ENCODE measurements at regions not wholly inside any gene's neighbourhood (a gene's known extent, or its start where the extent isn't known, plus 50 kb on each side); places are given as distances from the start of the nearest gene placed in this dataset.
"Not testable (repeated sequence)": the region's sequence is repeated elsewhere in the genome, so short reads cannot be mapped to it uniquely, and the experiment has no call there.

- H3K36me3 ChIP-seq (ENCODE audit: control insufficient read depth in 1 of 2, insufficient read depth in 2 of 2, low read length in 2 of 2), result no peaks in the 10 kb centered on the region
- no peak overlapping the region for H3K27ac ChIP-seq (ENCODE audit: low read length)
- no peaks in the 10 kb centered on the region for H3K4me1 ChIP-seq (ENCODE audit: control insufficient read depth in 1 of 2, insufficient read depth in 2 of 2, low read length in 2 of 2)
- no peaks in the 10 kb centered on the region for H3K27me3 ChIP-seq (ENCODE audit: low read depth, low read length)
- no peaks in the 10 kb centered on the region for H3K9me3 ChIP-seq (ENCODE audit: control insufficient read depth in 1 of 2, low read length in 2 of 2)
- no peak overlapping the region for H3K4me3 ChIP-seq (ENCODE audit: low read depth in 1 of 2, low read length in 2 of 2)
These were observed 111.7 kb downstream of the PDGFA start for GRCh38 chr7:407721-408539.

DNA sequence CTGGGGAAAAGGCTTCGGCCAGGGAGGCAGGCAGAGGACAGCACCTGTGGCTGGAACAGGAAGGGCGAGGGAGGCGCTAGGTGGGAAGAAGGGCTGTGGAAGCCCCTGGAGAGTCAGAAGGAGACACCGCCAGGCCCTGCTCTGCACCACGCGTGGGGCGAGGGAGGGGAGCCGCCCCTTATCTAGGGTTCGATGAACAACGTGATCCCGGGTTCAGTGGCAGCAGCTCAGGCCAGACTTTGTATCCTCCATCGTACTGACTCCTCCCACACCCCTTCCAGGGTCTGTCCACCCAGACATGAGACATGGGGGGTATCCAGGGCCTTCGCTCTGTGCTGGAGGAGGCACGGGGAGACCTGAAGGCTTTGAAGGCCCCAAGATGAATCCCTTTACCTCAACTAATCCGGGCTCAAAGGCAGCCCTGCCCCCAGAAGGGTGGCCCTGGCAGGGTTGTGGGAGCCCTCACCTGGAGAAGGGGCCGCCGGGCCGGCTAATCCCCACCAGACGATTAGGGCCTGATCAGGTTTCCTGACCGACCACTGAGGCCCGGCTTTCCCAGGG is 110.8 kb downstream of the PDGFA start:
- H3K27me3 ChIP-seq (ENCODE audit: low read depth, low read length), result no peaks in the 10 kb centered on the region

DNA sequence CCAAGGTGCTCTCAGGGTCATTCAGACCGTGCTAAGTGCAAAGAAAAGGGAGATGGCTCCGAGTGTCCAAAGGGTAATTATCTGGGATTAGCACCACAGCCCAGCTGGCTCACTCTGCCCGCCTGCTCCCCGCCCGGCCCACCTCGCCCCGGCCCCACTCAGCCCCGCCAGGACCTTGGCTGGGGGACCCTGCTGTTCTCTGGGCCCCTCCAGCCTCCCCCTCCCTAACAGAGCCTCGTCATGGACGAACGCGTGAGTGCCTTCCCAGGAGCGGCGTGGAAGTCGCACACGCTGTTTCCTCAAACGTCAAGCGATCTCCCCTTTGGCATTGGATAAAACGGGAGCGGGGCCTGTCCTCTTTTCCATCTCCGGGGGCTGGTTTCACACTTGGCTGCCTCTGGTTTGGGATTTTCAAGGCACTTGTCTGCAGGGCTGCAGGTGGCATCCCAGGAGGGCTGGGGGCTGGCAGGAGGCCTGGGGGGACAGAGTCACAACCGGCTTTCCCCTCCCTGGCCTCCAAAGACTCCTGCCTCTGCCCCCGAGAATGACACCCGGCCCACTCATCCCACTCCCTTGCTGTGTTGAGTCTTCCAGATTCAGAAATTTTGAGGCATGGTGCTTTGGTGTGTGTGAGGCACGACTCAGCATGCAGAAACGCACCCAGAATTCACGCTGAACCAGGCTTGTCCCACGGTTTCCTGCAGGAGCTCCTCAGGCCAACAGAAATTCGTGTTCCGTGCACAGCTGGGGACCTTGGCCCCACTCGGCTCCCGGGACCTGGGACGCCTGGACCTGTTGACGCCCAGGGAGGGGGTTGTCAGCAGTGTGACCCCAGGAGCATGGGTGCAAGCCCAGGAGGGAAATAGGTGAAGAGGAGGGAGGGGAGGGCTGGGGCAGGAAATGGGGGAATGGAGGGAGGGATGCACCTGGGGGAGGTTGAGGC is 110.0 kb downstream of the PDGFA start:
- H3K27me3 ChIP-seq (ENCODE audit: low read depth, low read length), result no peaks in the 10 kb centered on the region
- no peaks in the 10 kb centered on the region for H3K9me3 ChIP-seq (ENCODE audit: control insufficient read depth in 1 of 2, low read length in 2 of 2)
- H3K36me3 ChIP-seq (ENCODE audit: control insufficient read depth in 1 of 2, insufficient read depth in 2 of 2, low read length in 2 of 2), result no peaks in the 10 kb centered on the region
- no peaks in the 10 kb centered on the region for H3K4me1 ChIP-seq (ENCODE audit: control insufficient read depth in 1 of 2, insufficient read depth in 2 of 2, low read length in 2 of 2)
- no peak overlapping the region for H3K27ac ChIP-seq (ENCODE audit: low read length)
- H3K4me3 ChIP-seq (ENCODE audit: low read depth in 1 of 2, low read length in 2 of 2), result no peak overlapping the region

More for the DNA sequence above, 110.8 kb downstream of the PDGFA start:
- H3K9me3 ChIP-seq (ENCODE audit: control insufficient read depth in 1 of 2, low read length in 2 of 2), result no peaks in the 10 kb centered on the region
- H3K27ac ChIP-seq (ENCODE audit: low read length), result no peak overlapping the region
- no peaks in the 10 kb centered on the region for H3K36me3 ChIP-seq (ENCODE audit: control insufficient read depth in 1 of 2, insufficient read depth in 2 of 2, low read length in 2 of 2)
- H3K4me3 ChIP-seq (ENCODE audit: low read depth in 1 of 2, low read length in 2 of 2), result no peak overlapping the region
- no peaks in the 10 kb centered on the region for H3K4me1 ChIP-seq (ENCODE audit: control insufficient read depth in 1 of 2, insufficient read depth in 2 of 2, low read length in 2 of 2)

- no peaks in the 10 kb centered on the region for H3K36me3 ChIP-seq (ENCODE audit: control insufficient read depth in 1 of 2, insufficient read depth in 2 of 2, low read length in 2 of 2)
- no peaks in the 10 kb centered on the region for H3K27me3 ChIP-seq (ENCODE audit: low read depth, low read length)
- H3K27ac ChIP-seq (ENCODE audit: low read length), result no peak overlapping the region
- H3K4me3 ChIP-seq (ENCODE audit: low read depth in 1 of 2, low read length in 2 of 2), result no peak overlapping the region
- H3K4me1 ChIP-seq (ENCODE audit: control insufficient read depth in 1 of 2, insufficient read depth in 2 of 2, low read length in 2 of 2), result no peaks in the 10 kb centered on the region
- H3K9me3 ChIP-seq (ENCODE audit: control insufficient read depth in 1 of 2, low read length in 2 of 2), result no peaks in the 10 kb centered on the region
These were observed 109.2 kb downstream of the PDGFA start for GRCh38 chr7:410395-410910.

GRCh38 chr7:411116-411515 is 108.5 kb downstream of the PDGFA start:
- H3K36me3 ChIP-seq (ENCODE audit: control insufficient read depth in 1 of 2, insufficient read depth in 2 of 2, low read length in 2 of 2); H3K27ac ChIP-seq (ENCODE audit: low read length); H3K9me3 ChIP-seq (ENCODE audit: control insufficient read depth in 1 of 2, low read length in 2 of 2); H3K4me1 ChIP-seq (ENCODE audit: control insufficient read depth in 1 of 2, insufficient read depth in 2 of 2, low read length in 2 of 2); H3K4me3 ChIP-seq (ENCODE audit: low read depth in 1 of 2, low read length in 2 of 2); H3K27me3 ChIP-seq (ENCODE audit: low read depth, low read length): not testable (repeated sequence)

DNA sequence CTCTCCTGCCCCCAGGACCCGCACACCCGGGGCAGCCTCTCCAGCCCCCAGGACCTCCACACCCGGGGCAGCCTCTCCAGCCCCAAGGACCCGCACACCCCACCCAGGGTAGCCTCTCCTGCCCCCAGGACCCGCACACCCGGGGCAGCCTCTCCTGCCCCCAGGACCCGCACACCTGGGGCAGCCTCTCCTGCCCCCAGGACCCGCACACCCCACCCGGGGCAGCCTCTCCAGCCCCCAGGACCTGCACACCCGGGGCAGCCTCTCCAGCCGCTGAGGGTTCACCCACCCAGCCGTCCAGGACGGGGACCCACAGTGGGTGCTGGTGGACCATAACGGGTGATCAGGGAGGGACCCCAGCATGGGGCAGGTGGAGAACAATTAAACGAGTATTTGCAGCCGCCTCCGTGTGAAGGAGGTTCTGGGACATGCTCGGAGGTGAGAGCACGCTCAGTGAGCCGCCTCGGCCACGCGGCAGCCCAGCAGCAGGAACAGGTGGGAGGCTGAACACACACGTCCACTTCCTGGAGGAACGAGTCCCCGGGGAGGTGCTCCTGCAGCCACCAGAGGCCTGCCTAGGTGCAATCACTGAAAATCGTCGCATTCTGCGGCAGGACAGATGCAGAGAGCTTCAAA is 107.9 kb downstream of the PDGFA start:
- no peaks in the 10 kb centered on the region for H3K27me3 ChIP-seq (ENCODE audit: low read depth, low read length)
- H3K27ac ChIP-seq (ENCODE audit: low read length), result no peak overlapping the region
- no peaks in the 10 kb centered on the region for H3K9me3 ChIP-seq (ENCODE audit: control insufficient read depth in 1 of 2, low read length in 2 of 2)
- H3K4me1 ChIP-seq (ENCODE audit: control insufficient read depth in 1 of 2, insufficient read depth in 2 of 2, low read length in 2 of 2), result no peaks in the 10 kb centered on the region
- no peaks in the 10 kb centered on the region for H3K36me3 ChIP-seq (ENCODE audit: control insufficient read depth in 1 of 2, insufficient read depth in 2 of 2, low read length in 2 of 2)
- no peak overlapping the region for H3K4me3 ChIP-seq (ENCODE audit: low read depth in 1 of 2, low read length in 2 of 2)

GRCh38 chr7:412313-412710 is 107.3 kb downstream of the PDGFA start:
- no peaks in the 10 kb centered on the region for H3K4me1 ChIP-seq (ENCODE audit: control insufficient read depth in 1 of 2, insufficient read depth in 2 of 2, low read length in 2 of 2)
- no peak overlapping the region for H3K4me3 ChIP-seq (ENCODE audit: low read depth in 1 of 2, low read length in 2 of 2)
- H3K27ac ChIP-seq (ENCODE audit: low read length), result no peak overlapping the region
- no peaks in the 10 kb centered on the region for H3K27me3 ChIP-seq (ENCODE audit: low read depth, low read length)
- H3K36me3 ChIP-seq (ENCODE audit: control insufficient read depth in 1 of 2, insufficient read depth in 2 of 2, low read length in 2 of 2), result no peaks in the 10 kb centered on the region
- H3K9me3 ChIP-seq (ENCODE audit: control insufficient read depth in 1 of 2, low read length in 2 of 2), result peaks cover 0 to 3% of the 10 kb centered on the region in 2 donors

DNA sequence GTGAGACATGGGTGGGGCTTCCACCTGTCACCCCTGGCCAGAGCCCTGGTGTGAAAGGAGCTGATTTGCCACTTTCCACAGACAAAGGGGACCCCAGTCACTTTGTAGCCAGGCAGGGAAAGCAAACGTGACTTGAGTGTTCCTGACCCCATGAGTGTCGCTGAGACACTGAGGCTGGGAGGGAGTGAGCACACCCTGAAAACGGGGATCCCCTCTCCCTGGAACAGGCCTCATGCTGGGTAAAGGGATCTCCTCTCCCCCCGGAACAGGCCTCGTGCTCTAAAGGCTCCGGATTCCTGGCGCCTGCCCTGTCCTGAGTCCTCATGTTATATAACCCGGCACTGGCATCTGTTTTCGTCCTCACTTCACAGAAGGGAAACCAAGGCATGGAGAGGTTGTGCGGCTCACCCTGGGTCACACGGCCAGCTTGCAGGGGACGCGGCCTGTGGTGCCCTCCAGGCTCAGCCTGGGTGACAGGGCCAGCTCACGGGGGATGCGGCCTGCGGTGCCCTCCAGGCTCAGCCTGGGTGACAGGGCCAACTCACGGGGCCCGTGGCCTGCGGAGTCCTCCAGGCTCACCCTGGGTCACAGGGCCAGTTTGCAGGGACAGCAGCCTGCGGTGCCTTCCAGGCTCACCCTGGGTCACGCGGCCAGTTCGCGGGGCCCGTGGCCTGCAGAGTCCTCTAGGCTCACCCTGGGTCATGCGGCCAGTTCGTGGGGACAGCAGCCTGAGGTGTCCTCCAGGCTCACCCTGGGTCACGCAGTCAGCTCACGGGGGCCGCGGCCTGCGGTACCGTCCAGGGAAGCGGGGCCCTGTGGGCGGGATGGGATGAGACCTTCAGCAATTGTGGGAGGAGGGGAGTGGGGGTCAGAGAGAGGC is 104.7 kb downstream of the PDGFA start:
- Histone ChIP-seq H3K36me3 (ENCODE audit: control insufficient read depth in 1 of 2, insufficient read depth in 2 of 2, low read length in 2 of 2) (no peaks in the 10 kb centered on the region), H3K27me3 (ENCODE audit: low read depth, low read length) (no peaks in the 10 kb centered on the region), H3K27ac (ENCODE audit: low read length) (no peak overlapping the region), H3K4me1 (ENCODE audit: control insufficient read depth in 1 of 2, insufficient read depth in 2 of 2, low read length in 2 of 2) (no peaks in the 10 kb centered on the region), H3K4me3 (ENCODE audit: low read depth in 1 of 2, low read length in 2 of 2) (no peak overlapping the region), H3K9me3 (ENCODE audit: control insufficient read depth in 1 of 2, low read length in 2 of 2) (peaks cover 8 to 15% of the 10 kb centered on the region in 2 donors)

- Histone ChIP-seq H3K27ac (ENCODE audit: low read length) (no peak overlapping the region), H3K36me3 (ENCODE audit: control insufficient read depth in 1 of 2, insufficient read depth in 2 of 2, low read length in 2 of 2) (no peaks in the 10 kb centered on the region), H3K27me3 (ENCODE audit: low read depth, low read length) (no peaks in the 10 kb centered on the region), H3K4me1 (ENCODE audit: control insufficient read depth in 1 of 2, insufficient read depth in 2 of 2, low read length in 2 of 2) (no peaks in the 10 kb centered on the region), H3K4me3 (ENCODE audit: low read depth in 1 of 2, low read length in 2 of 2) (no peak overlapping the region), H3K9me3 (ENCODE audit: control insufficient read depth in 1 of 2, low read length in 2 of 2) (peaks cover 8 to 15% of the 10 kb centered on the region in 2 donors)
These were observed 103.8 kb downstream of the PDGFA start for GRCh38 chr7:415646-416525.
